Heart left ventricle (tissue), 16 donors: ENCODE measurements at regions not wholly inside any gene's neighbourhood (a gene's known extent, or its start where the extent isn't known, plus 50 kb on each side); places are given as distances from the start of the nearest gene placed in this dataset.

Experiments used
- ATAC-seq, 4 donors: fragments of 200-7000 bp; cut with Tn5 transposase; one replicate each; pipeline ENCODE4 v1.9.1; 2020 to 2022; ENCODE audit warnings: moderate library complexity in 4 of 4, mild to moderate bottlenecking in 3 of 4, moderate number of reproducible peaks in 1 of 4
- DNase-seq, 5 donors: peaks; one replicate each; pipeline ENCODE4 v3.0.0-alpha.2; 2020
- H3K27ac ChIP-seq, 12 donors: fragments of 200-600 bp; sonication (generic) in 4 of 12; one replicate each; pipeline versions ENCODE4 v1.5.0 to v1.8.0; 2016 to 2022; ENCODE audit warnings: mild to moderate bottlenecking in 2 of 12
- H3K27me3 ChIP-seq, 9 donors: fragments of 200-600 bp; sonication (generic) in 2 of 9; one replicate each; pipeline versions ENCODE4 v1.5.1 to v1.8.0; 2016 to 2022; ENCODE audit warnings: mild to moderate bottlenecking in 3 of 9
- H3K36me3 ChIP-seq, 9 donors: fragments of 200-600 bp; sonication (generic) in 2 of 9; one replicate each; pipeline versions ENCODE4 v1.5.0 to v1.8.0; 2018 to 2022; ENCODE audit warnings: mild to moderate bottlenecking in 2 of 9
- H3K4me1 ChIP-seq, 12 donors: fragments of 200-600 bp; sonication (generic) in 4 of 12; one replicate each; pipeline versions ENCODE4 v1.5.0 to v1.8.0; 2016 to 2022; ENCODE audit warnings: mild to moderate bottlenecking in 3 of 12
- H3K4me3 ChIP-seq, 12 donors: fragments of 200-600 bp; sonication (generic) in 4 of 12; one replicate each; pipeline versions ENCODE4 v1.5.0 to v1.8.0; 2017 to 2022; ENCODE audit warnings: mild to moderate bottlenecking in 9 of 12, moderate library complexity in 4 of 12
- H3K9me3 ChIP-seq, 12 donors: fragments of 200-600 bp; sonication (generic) in 4 of 12; one replicate each; pipeline versions ENCODE4 v1.5.0 to v1.8.0; 2016 to 2022; ENCODE audit warnings: mild to moderate bottlenecking in 1 of 12
- POLR2A ChIP-seq, 2 donors: fragments of 450-650 bp; IDR thresholded peaks; one replicate each; pipeline ENCODE4 v1.6.1; 2017; ENCODE audit warnings: antibody characterized with exemption in 2 of 2, mild to moderate bottlenecking in 2 of 2, moderate library complexity in 2 of 2
- WGBS, 4 donors: extraction: QIAGEN DNeasy Blood & Tissue Kit in 2 of 4; methylation state at CpG; one replicate each; pipeline versions ENCODE4 v1.1.5 to v1.1.7; 2013 to 2018; 5-methylcytosine and 5-hydroxymethylcytosine counted together
- intact Hi-C, 10 donors: fragments of 100-400 bp; cut with DNase I; formaldehyde crosslinking; loops; one replicate each; pipeline versions ENCODE4 v1.11.1 to v1.14.2; 2022
- TF ChIP-seq, protein P1 (sequence below), 12 donors: fragments of 200-600 bp; sonication (generic) in 4 of 12; IDR thresholded peaks; one replicate each; pipeline versions ENCODE4 v1.5.0 to v1.8.0; 2018 to 2022; ENCODE audit warnings: antibody characterized with exemption in 12 of 12, mild to moderate bottlenecking in 5 of 12
- donor health status: ischemic (EF 13 %, LVEDD 7.1; RV severe dilation, severe dysfunction).
- donor health status: healthy with polysubstance abuse.
- donor health status: DM: no; HTN: yes; CAD: no.
- donor health status: DM: no; HTN: no; CAD: no.
- donor health status: ischemic (EF 25% LVEDD 6.9; RV normal size, moderate dysfunction).
- donor health status: ischemic (EF 25% LVEDD 5.7; RV mildly dilated, moderate dysfunction).
- donor health status: healthy.
- donor health status: DM: yes; HTN: yes; CAD: no.
- donor health status: ischemic (EF 35%, LVEDD 5.7; RV mildly dilated, moderate dysfunction).
- donor health status: nonischemic (EF 11% LVEDD 7.7; RV severe dilation, severe dysfunction).
- donor health status: DM: yes; HTN: yes; CAD: no.
- donor health status: PGD.
- donor health status: ischemic (EF 29% LVEDD 5.4; RV normal size, mild dysfunction).
- donor health status: nonischemic (EF 23%, LVEDD 6.1; RV moderate dilation, normal function).

DNA sequence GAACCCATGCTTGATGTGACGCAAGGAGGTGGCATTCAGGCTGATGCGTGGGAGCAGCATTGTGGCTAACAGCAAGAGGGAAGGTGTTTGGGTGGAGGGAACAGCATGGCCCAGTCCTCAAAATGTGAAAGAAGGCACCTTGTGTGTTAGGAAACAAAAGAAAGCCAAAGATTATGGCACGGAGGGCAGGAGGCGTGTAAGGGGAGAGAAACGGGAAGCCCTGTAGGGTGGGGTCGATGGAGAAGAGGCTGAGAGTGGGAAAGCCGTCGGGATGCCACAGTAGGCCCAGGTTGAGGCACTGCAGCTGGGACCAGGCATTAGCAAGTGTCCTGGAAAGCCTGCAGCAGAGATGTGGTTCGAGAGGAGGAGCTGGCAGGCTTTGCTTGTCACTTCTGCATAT is 241.1 kb downstream of the GADD45G start:
- TF ChIP-seq, protein P1, sequence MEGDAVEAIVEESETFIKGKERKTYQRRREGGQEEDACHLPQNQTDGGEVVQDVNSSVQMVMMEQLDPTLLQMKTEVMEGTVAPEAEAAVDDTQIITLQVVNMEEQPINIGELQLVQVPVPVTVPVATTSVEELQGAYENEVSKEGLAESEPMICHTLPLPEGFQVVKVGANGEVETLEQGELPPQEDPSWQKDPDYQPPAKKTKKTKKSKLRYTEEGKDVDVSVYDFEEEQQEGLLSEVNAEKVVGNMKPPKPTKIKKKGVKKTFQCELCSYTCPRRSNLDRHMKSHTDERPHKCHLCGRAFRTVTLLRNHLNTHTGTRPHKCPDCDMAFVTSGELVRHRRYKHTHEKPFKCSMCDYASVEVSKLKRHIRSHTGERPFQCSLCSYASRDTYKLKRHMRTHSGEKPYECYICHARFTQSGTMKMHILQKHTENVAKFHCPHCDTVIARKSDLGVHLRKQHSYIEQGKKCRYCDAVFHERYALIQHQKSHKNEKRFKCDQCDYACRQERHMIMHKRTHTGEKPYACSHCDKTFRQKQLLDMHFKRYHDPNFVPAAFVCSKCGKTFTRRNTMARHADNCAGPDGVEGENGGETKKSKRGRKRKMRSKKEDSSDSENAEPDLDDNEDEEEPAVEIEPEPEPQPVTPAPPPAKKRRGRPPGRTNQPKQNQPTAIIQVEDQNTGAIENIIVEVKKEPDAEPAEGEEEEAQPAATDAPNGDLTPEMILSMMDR (IDR thresholded peaks at IDR 0.05), result no peak
- DNase-seq (no peak), ATAC-seq (no peak)
- Histone ChIP-seq H3K36me3 (no peaks in the 10 kb centered on the region), H3K9me3 (peaks cover 0 to 5% (median 0%) of the 10 kb centered on the region in 12 donors), H3K4me3 (no peak overlapping the region), H3K4me1 (peaks cover 0 to 5% (median 0%) of the 10 kb centered on the region in 12 donors), H3K27ac (no peak overlapping the region), H3K27me3 (no peaks in the 10 kb centered on the region)
- 69 to 81% (median 71%) methylated on average over 9 of the region's 9 CpGs for WGBS, 4 donors
- intact Hi-C loops, result no loop called here

DNA sequence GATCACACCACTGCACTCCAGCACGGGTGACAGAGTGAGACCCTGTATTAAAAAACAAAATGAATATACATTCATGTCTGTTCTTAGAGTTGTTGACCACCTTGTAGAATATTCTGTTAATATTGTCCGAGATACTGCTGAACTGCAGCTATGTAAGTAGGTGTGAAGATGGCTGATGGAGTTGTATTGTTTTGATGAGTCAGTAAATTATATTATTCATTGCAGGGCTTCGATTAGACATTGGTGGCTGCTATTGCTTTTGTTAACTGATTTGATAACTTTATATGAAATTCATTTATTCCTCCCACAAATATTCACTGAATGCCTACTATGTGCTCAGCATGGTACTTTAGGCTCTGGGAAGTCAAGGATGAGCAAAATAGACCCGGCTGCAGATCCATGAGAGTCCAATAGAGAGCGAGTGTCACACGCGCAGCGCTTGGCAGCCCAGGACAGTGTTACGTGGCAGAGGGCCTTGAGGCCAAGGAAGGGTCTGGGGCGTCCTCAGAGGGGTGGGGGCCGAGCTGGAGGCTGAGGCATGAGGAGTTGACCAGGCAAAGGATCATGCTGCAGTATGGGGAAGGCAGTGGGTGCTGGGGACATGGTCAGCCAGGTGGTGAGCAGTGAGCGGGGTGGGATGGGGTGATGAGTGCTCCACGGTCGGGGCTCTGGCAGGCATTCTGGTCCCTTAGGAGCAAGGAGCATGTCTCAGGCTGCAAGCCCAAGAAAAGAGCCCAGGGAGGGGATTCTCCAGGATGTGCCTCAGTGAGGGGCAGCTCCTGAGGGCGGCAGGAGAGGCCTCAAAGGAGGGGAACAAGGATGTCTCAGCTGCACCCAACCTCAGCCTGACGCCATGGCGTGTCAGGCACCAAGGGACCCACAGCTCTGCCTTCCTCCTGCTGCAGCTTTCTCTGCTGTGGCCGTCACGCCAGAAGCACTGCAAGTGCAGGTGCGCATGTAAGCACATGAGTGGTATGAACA is 243.5 kb downstream of the GADD45G start:
- Histone ChIP-seq H3K27ac (no peak overlapping the region), H3K36me3 (no peaks in the 10 kb centered on the region), H3K4me1 (peaks cover 0 to 8% (median 0%) of the 10 kb centered on the region in 12 donors), H3K27me3 (no peaks in the 10 kb centered on the region), H3K4me3 (no peak overlapping the region), H3K9me3 (peaks cover 0 to 5% (median 0%) of the 10 kb centered on the region in 12 donors)
- TF ChIP-seq, protein P1 (IDR thresholded peaks at IDR 0.05), result no peak
- no peak for TF ChIP-seq POLR2A (IDR thresholded peaks at IDR 0.05)
- 89 to 91% (median 89%) methylated on average over 18 to 20 of the region's 20 CpGs for WGBS, 4 donors
- DNase-seq, result no peak
- ATAC-seq, result no peak
- intact Hi-C loops, result no loop called here

DNA sequence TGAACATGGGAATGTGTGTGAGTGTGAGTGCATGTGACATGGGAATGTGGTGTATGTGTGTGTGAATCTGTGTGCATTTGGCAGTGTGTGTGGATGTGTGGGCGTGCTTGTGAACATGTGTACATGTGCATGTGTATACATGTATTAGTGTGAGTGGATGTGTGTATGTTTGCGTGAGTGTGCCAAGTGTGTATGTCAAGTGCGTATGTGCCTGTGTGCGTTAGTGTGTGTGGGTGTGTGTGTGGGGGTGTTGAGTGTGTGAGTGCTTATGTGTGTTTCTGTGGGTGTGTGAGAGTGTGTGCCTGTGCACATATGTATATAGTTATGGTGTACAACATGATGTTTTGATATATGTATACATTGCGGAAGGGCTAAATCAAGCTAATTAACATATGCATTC is 244.3 kb downstream of the GADD45G start:
- peaks cover 0 to 5% (median 0%) of the 10 kb centered on the region in 12 donors for H3K9me3 ChIP-seq
- TF ChIP-seq POLR2A (IDR thresholded peaks at IDR 0.05), result no peak
- TF ChIP-seq, protein P1 (IDR thresholded peaks at IDR 0.05), result no peak
- H3K4me1 ChIP-seq, result peaks cover 0 to 8% (median 0%) of the 10 kb centered on the region in 12 donors
- H3K27ac ChIP-seq, result no peak overlapping the region
- DNase-seq (no peak), ATAC-seq (peak in 1 of 4 donors; percentile 21)
- intact Hi-C loops, result no loop called here
- 77 to 88% (median 85%) methylated on average over 5 of the region's 5 CpGs for WGBS, 4 donors
- no peaks in the 10 kb centered on the region for H3K27me3 ChIP-seq
- no peaks in the 10 kb centered on the region for H3K36me3 ChIP-seq
- H3K4me3 ChIP-seq, result no peak overlapping the region

DNA sequence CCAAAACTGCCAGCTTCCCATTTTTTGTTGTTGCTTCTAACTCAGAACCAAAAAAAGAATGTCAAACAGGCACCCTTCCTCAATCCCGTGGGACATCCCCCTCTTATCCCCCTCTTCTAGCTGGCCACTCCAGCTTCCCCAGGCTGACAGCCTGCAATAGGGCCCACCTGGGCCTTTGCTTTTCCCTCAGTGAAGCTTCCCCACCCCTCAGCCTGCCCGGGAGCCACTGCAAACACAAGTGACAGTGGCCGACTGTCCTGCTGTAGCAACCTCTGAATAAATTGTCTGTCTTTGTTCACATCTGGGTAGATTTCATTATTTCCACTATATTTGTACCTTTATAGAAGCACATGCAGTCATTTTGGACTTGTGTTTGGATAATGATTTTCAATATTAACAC is 245.3 kb downstream of the GADD45G start:
- intact Hi-C loops, result no loop called here
- Histone ChIP-seq H3K4me3 (no peak overlapping the region), H3K27me3 (no peaks in the 10 kb centered on the region), H3K27ac (no peak overlapping the region), H3K36me3 (no peaks in the 10 kb centered on the region), H3K4me1 (peaks cover 0 to 8% (median 0%) of the 10 kb centered on the region in 12 donors), H3K9me3 (peaks cover 0 to 5% (median 0%) of the 10 kb centered on the region in 12 donors)
- 81 to 93% (median 87%) methylated on average over 3 of the region's 3 CpGs for WGBS, 4 donors
- DNase-seq, result no peak
- TF ChIP-seq, protein P1 (IDR thresholded peaks at IDR 0.05), result no peak
- no peak for TF ChIP-seq POLR2A (IDR thresholded peaks at IDR 0.05)
- ATAC-seq, result no peak
